Right atrium auricular region (tissue), 2 donors: ENCODE measurements at regions not wholly inside any gene's neighbourhood (a gene's known extent, or its start where the extent isn't known, plus 50 kb on each side); places are given as distances from the start of the nearest gene placed in this dataset.
A peak's percentile ranks its signal among the peaks of the same experiment; 100 is the strongest.

Source experiments
- DNase-seq: peaks from one replicate; pipeline ENCODE4 v3.0.0-alpha.2; 2019; ENCODE audit warnings: low spot score
- H3K27ac ChIP-seq, 2 donors: fragments of 200-600 bp; sonication (generic); 1 replicate in 1 of 2; 2 replicates in 1 of 2; pipeline ENCODE4 v1.5.1; 2016 to 2019
- H3K27me3 ChIP-seq, 2 donors: fragments of 200-600 bp; sonication (generic); one replicate each; pipeline versions ENCODE4 v1.5.1 to v1.6.0; 2017 to 2019
- H3K36me3 ChIP-seq: fragments of 200-600 bp; sonication (generic); one replicate; pipeline ENCODE4 v1.5.1; 2016
- H3K4me1 ChIP-seq, 2 donors: fragments of 200-600 bp; sonication (generic); one replicate each; pipeline versions ENCODE4 v1.5.1 to v1.6.0; 2017 to 2019
- H3K4me3 ChIP-seq, 2 donors: fragments of 200-600 bp; sonication (generic); 1 replicate in 1 of 2; 2 replicates in 1 of 2; pipeline ENCODE4 v1.5.1; 2017 to 2019; ENCODE audit warnings: mild to moderate bottlenecking in 1 of 2, moderate library complexity in 1 of 2
- H3K9me3 ChIP-seq, 2 donors: fragments of 200-600 bp; sonication (generic); one replicate each; pipeline ENCODE4 v1.5.1; 2019
- TF ChIP-seq, protein P1 (sequence below), 2 donors: fragments of 200-600 bp; sonication (generic); IDR thresholded peaks; one replicate each; pipeline ENCODE4 v1.5.1; 2019; ENCODE audit warnings: antibody characterized with exemption in 2 of 2

DNA sequence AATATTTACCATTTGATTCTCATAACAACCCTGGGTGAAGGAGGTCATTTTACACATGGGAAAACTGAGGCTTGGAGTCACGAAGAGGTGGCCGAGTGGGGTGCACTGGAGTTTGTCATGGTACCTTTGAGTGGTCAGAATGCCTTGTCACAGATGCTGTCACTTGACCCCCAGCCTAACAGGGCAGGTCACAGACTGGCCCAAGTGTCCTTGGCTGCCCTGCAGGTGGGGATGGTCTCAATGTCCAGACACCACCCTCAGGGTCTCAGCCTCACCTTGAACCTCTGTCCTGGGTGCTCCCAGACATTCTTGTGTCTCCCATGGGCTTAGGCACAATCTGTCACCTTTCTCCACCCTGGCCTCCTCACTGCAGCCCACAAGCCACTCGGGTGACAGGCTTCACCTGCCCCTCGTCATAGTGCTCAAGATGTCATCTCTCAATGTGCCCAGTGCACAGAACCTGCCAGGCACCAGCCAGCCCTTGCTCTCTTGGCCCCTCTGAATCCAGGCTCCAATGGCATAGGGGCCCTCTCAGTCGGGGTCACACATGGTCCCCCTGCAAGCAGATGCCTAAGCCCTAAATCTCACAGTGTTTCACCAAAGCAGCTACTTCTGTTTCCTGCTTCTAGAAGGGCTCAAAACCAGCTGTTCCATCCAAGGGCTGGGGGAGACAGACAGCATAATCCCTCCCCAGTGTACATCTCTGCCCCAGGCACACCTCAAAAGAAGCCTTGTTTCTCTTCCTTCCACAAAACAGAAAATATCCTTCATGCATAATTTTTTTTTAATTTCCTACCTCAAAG, 76.8 kb upstream of the NANOS1 start:
- H3K4me3 ChIP-seq, result no peak overlapping the region
- H3K27me3 ChIP-seq, result no peaks in the 10 kb centered on the region
- TF ChIP-seq, protein P1, sequence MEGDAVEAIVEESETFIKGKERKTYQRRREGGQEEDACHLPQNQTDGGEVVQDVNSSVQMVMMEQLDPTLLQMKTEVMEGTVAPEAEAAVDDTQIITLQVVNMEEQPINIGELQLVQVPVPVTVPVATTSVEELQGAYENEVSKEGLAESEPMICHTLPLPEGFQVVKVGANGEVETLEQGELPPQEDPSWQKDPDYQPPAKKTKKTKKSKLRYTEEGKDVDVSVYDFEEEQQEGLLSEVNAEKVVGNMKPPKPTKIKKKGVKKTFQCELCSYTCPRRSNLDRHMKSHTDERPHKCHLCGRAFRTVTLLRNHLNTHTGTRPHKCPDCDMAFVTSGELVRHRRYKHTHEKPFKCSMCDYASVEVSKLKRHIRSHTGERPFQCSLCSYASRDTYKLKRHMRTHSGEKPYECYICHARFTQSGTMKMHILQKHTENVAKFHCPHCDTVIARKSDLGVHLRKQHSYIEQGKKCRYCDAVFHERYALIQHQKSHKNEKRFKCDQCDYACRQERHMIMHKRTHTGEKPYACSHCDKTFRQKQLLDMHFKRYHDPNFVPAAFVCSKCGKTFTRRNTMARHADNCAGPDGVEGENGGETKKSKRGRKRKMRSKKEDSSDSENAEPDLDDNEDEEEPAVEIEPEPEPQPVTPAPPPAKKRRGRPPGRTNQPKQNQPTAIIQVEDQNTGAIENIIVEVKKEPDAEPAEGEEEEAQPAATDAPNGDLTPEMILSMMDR (IDR thresholded peaks at IDR 0.05), result no peak
- H3K9me3 ChIP-seq, result no peaks in the 10 kb centered on the region
- peak; percentile 28 for DNase-seq
- no peaks in the 10 kb centered on the region for H3K36me3 ChIP-seq
- peaks cover 0 to 25% of the 10 kb centered on the region in 2 donors for H3K4me1 ChIP-seq
- H3K27ac ChIP-seq, result no peak overlapping the region

DNA sequence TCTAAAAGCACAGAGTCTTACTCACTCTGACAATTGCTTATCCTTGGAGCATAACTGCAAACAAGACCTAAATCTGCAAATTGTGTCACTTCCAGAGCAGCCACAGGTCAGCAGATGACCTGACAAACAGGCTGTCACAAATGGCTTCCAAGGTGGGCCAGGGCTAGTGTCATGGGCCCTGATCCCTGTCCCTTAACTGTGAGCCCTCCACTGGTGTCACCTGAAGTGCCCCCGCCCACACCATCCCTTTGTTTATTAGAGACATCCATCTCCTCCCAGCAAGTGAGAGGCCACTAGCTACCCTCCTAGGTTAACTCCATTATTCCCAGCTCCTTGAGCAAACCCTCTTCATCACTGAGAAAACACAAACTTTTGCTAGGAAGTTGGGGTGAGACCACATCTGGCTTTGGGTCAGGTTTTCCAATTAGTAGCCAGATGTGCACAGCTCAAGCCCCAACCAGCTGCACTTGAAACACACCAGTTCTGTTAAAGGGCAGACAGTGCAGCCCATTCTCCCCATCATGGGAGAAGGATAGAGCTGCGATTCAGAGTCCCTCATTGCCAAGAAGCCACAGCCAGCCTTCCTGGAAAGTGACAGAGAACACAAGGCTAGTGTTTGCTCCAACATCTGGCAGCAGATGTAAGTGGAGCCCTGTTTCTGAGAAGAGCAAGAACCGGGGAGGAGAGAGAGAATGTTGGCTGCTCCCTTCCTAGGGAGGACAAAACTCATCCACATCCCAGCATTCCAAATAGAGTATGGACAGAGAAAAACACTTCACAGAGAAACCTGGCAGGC, 75.7 kb upstream of the NANOS1 start:
- TF ChIP-seq, protein P1 (IDR thresholded peaks at IDR 0.05), result no peak
- H3K9me3 ChIP-seq, result no peaks in the 10 kb centered on the region
- no peak overlapping the region for H3K27ac ChIP-seq
- no peaks in the 10 kb centered on the region for H3K27me3 ChIP-seq
- DNase-seq, result peak; percentile 54
- peaks cover 0 to 31% of the 10 kb centered on the region in 2 donors for H3K4me1 ChIP-seq
- H3K36me3 ChIP-seq, result no peaks in the 10 kb centered on the region
- no peak overlapping the region for H3K4me3 ChIP-seq

DNA sequence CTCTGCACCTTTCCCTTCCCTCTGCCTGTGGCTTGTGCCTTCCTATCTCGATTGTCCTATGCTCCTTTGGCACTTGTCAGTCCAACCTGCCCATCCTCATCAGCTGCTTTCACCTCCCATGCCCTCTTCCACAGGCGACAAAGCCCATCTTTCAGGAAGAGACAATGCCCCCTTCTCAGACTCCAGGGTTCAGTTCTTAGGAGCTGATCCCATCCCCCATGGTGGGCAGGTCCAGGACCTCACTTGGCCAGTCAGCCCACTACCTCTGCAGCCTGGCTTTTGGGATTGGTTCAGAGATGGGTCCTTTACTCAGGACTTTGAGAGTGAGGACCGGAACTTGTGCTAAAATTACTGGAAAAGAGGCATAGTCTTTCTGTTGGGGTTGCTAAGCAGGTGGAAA, 74.0 kb upstream of the NANOS1 start:
- Histone ChIP-seq H3K27ac (no peak overlapping the region), H3K27me3 (no peaks in the 10 kb centered on the region), H3K4me1 (peaks cover 0 to 38% of the 10 kb centered on the region in 2 donors), H3K36me3 (no peaks in the 10 kb centered on the region), H3K4me3 (no peak overlapping the region), H3K9me3 (no peaks in the 10 kb centered on the region)
- TF ChIP-seq, protein P1 (IDR thresholded peaks at IDR 0.05), result no peak
- peak; percentile 48 for DNase-seq

DNA sequence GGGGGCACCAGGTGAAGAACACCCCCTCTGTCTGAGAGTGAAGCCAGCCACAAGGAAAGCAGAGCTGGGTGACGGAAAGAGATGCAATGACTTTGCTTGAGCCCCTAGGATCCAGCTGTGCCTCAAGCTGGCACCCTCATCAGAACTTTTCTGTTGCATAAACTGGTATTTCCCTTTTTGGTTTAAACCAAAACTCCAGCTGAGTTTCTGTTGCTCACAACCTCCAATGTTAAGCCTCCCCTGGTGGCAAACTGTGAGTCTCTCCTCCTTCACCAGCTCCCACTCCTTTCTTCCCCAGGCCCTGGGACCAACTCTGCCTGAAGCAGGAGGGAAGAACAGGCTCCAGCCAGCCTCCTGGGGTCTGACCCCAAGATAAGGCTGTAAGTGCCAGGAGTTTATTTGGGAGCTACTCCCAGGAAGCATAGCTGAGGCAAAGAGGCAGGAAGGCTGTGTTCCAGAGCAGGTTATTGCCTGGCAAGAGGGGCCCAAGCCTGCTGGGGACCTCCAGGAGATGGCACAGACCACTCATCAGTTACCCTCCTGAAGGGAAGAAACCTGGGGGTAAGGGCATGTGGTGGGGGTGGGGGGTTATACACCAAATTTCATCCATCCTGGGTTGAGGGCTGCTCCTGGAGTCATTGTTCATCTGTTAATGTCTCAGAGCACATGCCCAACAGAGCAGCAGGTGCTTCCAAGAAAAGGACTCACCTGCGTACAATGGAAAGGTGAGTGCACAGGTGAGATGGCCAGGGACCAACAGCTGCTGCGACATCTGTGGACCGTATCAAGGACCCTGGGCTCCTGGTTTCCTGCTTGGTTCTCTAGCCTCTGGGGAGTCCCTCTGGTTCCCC, 73.3 kb upstream of the NANOS1 start:
- TF ChIP-seq, protein P1 (IDR thresholded peaks at IDR 0.05), result no peak
- H3K9me3 ChIP-seq, result no peaks in the 10 kb centered on the region
- H3K27ac ChIP-seq, result no peak overlapping the region
- no peaks in the 10 kb centered on the region for H3K27me3 ChIP-seq
- peak; percentile 46 for DNase-seq
- H3K36me3 ChIP-seq, result no peaks in the 10 kb centered on the region
- H3K4me1 ChIP-seq, result peaks cover 0 to 39% of the 10 kb centered on the region in 2 donors
- no peak overlapping the region for H3K4me3 ChIP-seq

DNA sequence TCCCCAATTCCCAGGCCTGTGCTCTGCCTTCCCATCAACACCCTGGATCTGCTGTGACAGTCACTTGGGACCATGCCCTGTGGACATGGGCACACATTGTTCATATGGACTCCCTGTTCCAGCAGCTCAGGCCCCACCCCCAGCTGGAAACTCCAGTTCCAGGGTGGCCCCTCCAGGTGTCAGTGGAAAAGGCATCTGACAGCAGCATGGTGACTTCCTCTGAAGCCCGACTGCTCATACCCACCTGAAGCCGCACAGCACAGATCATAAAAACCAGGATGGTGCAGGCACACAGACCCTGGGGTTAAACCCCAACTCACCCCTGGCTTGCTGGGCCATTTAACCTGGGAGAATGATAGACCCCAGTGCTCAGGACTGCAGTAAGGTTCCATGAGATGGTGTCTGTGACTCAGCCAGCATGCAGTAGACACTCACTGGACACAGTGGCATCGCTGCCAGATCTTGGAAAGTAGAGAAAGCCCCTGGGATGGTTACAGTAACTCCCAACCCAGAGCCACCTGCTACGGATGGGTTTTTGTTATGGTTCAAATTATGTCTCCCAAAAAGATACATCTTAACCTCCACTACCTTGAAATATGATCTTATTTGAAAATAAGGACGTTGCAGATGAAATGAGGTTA, 72.6 kb upstream of the NANOS1 start:
- Histone ChIP-seq H3K4me3 (no peak overlapping the region), H3K4me1 (peaks cover 0 to 39% of the 10 kb centered on the region in 2 donors), H3K27me3 (no peaks in the 10 kb centered on the region), H3K9me3 (no peaks in the 10 kb centered on the region), H3K27ac (no peak overlapping the region), H3K36me3 (no peaks in the 10 kb centered on the region)
- DNase-seq, result peak; percentile 57
- TF ChIP-seq, protein P1 (IDR thresholded peaks at IDR 0.05), result no peak
